ENCODE measurements at regions not wholly inside any gene's neighbourhood (a gene's known extent, or its start where the extent isn't known, plus 50 kb on each side); places are given as distances from the start of the nearest gene placed in this dataset.

- H3K36me3 ChIP-seq (ENCODE audit: control insufficient read depth, insufficient read depth, low read length) = no peaks in the 10 kb centered on the region
- no peak overlapping the region for H3K27ac ChIP-seq (ENCODE audit: low read length)
- no peak for DNase-seq
- 90% methylated on average over 2 of the region's 4 CpGs for WGBS (ENCODE audit: insufficient coverage)
- H3K9me3 ChIP-seq (replicated peaks; ENCODE audit: control insufficient read depth, low read depth, low read length) = no peaks in the 10 kb centered on the region
- no peaks in the 10 kb centered on the region for H3K27me3 ChIP-seq (ENCODE audit: control insufficient read depth, insufficient read depth, low read length)
- H3K4me1 ChIP-seq (ENCODE audit: control insufficient read depth, insufficient read depth, low read length) = no peaks in the 10 kb centered on the region
- H3K4me3 ChIP-seq (ENCODE audit: low read length) = no peak overlapping the region
These were observed 167.6 kb downstream of the RND3 start for GRCh38 chr2:150319658-150320555.

GRCh38 chr2:150319085-150319484 is 168.4 kb downstream of the RND3 start:
- 94% methylated on average over 2 of the region's 4 CpGs for WGBS (ENCODE audit: insufficient coverage)
- Histone ChIP-seq H3K27ac (ENCODE audit: low read length) (no peak overlapping the region), H3K36me3 (ENCODE audit: control insufficient read depth, insufficient read depth, low read length) (no peaks in the 10 kb centered on the region), H3K9me3 (replicated peaks; ENCODE audit: control insufficient read depth, low read depth, low read length) (no peaks in the 10 kb centered on the region), H3K27me3 (ENCODE audit: control insufficient read depth, insufficient read depth, low read length) (no peaks in the 10 kb centered on the region), H3K4me3 (ENCODE audit: low read length) (no peak overlapping the region), H3K4me1 (ENCODE audit: control insufficient read depth, insufficient read depth, low read length) (no peaks in the 10 kb centered on the region)
- DNase-seq = no peak

DNA sequence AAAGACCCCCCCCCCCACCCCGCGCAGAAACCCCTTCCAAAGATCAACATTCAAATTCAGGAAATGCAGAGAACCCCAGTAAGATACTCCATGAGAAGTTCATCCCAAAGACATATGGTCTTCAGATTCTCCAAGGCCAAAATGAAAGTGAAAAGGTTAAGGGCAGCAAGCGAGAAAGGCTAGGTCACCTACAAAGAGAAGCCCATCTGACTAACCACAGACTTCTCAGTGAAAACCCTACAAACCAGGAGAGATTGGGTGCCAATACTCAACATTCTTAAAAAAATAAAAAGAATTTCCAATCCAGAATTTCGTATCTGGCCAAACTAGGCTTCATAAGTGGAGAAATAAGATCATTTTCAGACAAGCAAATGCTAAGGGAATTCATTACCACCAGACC is 175.2 kb downstream of the RND3 start:
- H3K4me3 ChIP-seq (ENCODE audit: low read length) = no peak overlapping the region
- DNase-seq = no peak
- H3K36me3 ChIP-seq (ENCODE audit: control insufficient read depth, insufficient read depth, low read length) = no peaks in the 10 kb centered on the region
- H3K9me3 ChIP-seq (replicated peaks; ENCODE audit: control insufficient read depth, low read depth, low read length) = peaks cover 2% of the 10 kb centered on the region
- peaks cover 2% of the 10 kb centered on the region for H3K4me1 ChIP-seq (ENCODE audit: control insufficient read depth, insufficient read depth, low read length)
- no CpG with 5 or more reads among the region's 4 CpGs for WGBS (ENCODE audit: insufficient coverage)
- H3K27ac ChIP-seq (ENCODE audit: low read length) = no peak overlapping the region
- H3K27me3 ChIP-seq (ENCODE audit: control insufficient read depth, insufficient read depth, low read length) = no peaks in the 10 kb centered on the region

DNA sequence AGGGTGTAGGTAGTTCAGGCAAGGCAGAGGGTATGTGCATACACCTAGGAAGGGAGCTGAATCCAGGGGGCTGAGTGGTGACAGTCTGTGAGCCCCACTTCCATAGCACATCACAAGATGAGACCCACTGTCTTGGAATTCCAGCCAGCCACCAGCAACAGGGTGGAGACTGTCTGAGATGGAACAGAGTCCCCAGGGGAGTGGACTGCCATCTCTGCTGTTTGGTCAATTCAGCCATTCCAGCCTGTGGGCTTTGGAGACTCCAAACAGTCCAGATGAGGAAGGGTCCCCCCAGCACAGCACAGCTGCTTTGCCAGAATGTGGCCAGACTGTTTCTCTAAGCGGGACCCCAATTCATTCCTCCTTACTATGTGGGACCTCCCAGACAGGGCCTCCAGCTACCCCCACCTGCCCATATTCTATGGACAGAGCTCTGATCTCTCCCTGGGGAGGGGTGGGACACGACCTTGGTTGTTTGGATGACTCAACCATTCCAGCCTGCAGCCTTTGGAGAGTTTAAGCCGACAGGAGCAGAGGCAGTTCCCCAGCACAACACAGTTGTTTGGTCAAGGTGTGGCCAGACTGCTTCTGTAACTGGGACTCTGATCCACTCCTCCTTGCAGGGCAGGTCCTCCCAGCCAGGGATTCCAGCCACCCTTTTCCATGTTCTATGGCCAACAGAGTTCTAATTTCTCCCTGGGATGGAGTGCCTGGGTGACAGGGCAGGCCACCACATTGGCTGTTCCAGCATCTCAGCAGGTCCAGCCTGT is 178.0 kb downstream of the RND3 start:
- no peak for DNase-seq
- no peak overlapping the region for H3K27ac ChIP-seq (ENCODE audit: low read length)
- 16% methylated on average over 2 of the region's 3 CpGs for WGBS (ENCODE audit: insufficient coverage)
- peaks cover 2% of the 10 kb centered on the region for H3K4me1 ChIP-seq (ENCODE audit: control insufficient read depth, insufficient read depth, low read length)
- no peak overlapping the region for H3K4me3 ChIP-seq (ENCODE audit: low read length)
- no peaks in the 10 kb centered on the region for H3K36me3 ChIP-seq (ENCODE audit: control insufficient read depth, insufficient read depth, low read length)
- peaks cover 7% of the 10 kb centered on the region for H3K9me3 ChIP-seq (replicated peaks; ENCODE audit: control insufficient read depth, low read depth, low read length)
- H3K27me3 ChIP-seq (ENCODE audit: control insufficient read depth, insufficient read depth, low read length) = no peaks in the 10 kb centered on the region

DNA sequence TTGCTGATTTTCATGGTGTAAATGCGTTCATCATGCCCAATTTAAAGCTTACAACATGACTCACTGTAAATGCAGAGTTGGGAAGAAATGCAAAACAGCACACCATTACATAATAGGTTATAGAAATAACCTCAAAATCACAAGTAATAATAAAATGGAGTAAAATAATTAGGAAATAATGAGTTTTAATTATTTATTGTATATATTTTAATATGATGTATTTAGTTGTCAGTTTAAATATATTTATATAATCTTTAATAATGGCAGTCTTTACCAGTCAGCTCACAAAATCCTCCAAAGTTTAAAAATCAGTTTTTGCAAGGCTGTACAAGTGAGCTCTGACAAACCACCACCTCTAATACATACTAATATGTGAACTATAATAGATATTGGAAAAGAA is 180.2 kb downstream of the RND3 start:
- Histone ChIP-seq H3K36me3 (ENCODE audit: control insufficient read depth, insufficient read depth, low read length) (no peaks in the 10 kb centered on the region), H3K4me3 (ENCODE audit: low read length) (no peak overlapping the region), H3K4me1 (ENCODE audit: control insufficient read depth, insufficient read depth, low read length) (peaks cover 2% of the 10 kb centered on the region), H3K27ac (ENCODE audit: low read length) (no peak overlapping the region), H3K27me3 (ENCODE audit: control insufficient read depth, insufficient read depth, low read length) (no peaks in the 10 kb centered on the region), H3K9me3 (replicated peaks; ENCODE audit: control insufficient read depth, low read depth, low read length) (peaks cover 17% of the 10 kb centered on the region)
- DNase-seq = no peak
- no CpG with 5 or more reads among the region's 1 CpG for WGBS (ENCODE audit: insufficient coverage)

DNA sequence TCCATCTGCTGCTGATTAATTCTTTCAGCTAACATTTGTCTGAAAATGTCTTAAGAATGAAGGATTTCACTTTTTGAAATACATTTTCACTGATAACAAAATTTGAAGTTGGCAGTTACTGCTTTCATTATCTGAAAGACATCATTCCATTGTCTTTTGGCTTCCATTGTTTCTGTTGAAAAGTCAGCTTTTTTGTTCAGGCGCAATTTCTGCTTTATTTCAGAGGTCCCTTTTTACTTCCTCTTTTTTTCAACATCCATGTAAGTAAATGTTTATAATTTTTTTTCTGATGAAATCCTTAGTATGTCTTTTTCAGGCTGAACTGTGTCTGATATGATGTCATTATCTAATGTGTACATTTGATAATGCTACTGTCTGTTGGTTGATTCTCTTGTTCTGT is 184.2 kb downstream of the RND3 start:
- no peak for DNase-seq
- H3K4me3 ChIP-seq (ENCODE audit: low read length) = no peak overlapping the region
- no peak overlapping the region for H3K27ac ChIP-seq (ENCODE audit: low read length)
- H3K27me3 ChIP-seq (ENCODE audit: control insufficient read depth, insufficient read depth, low read length) = no peaks in the 10 kb centered on the region
- H3K36me3 ChIP-seq (ENCODE audit: control insufficient read depth, insufficient read depth, low read length) = no peaks in the 10 kb centered on the region
- peaks cover 18% of the 10 kb centered on the region for H3K9me3 ChIP-seq (replicated peaks; ENCODE audit: control insufficient read depth, low read depth, low read length)
- no peaks in the 10 kb centered on the region for H3K4me1 ChIP-seq (ENCODE audit: control insufficient read depth, insufficient read depth, low read length)
- WGBS (ENCODE audit: insufficient coverage) = no CpG with 5 or more reads among the region's 1 CpG

DNA sequence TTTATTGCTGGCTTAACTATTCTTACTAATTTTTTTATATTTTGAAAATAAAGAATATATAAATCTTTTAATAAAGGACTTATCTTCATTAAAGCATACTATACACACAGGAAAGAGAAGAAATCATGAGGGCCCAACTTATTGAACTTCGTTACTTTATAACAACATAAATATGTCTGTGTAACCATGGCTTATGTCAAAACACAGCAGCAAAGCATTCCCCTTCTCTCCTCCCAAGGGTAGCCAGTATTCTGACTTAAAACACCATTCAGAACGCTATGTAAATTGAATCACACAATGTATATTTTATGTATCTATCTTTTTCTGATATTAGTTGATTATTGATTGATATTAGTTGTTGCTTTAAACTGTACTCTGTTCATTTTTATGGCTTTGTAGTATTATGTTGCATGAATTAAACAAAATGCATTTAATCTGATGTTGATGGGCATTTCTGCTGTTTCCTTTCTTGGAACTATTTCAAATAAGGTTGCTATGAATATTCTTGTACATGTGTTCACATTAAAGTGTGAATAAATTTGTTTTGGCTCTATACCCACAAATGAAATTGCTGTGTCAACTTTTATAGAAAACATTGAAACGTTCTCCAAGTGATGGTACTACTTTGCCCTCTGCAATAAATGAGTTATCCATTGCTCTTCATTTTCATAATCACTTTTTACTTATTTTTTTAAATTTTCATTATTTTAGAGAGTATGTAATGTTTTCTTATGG is 188.7 kb downstream of the RND3 start:
- no CpG with 5 or more reads among the region's 3 CpGs for WGBS (ENCODE audit: insufficient coverage)

GRCh38 chr2:150296770-150297546 is 190.5 kb downstream of the RND3 start:
- peak overlapping the region; percentile 74 for H3K27ac ChIP-seq (ENCODE audit: low read length)
- H3K4me3 ChIP-seq (ENCODE audit: low read length) = no peak overlapping the region
- DNase-seq = peak; percentile 96
- no peaks in the 10 kb centered on the region for H3K27me3 ChIP-seq (ENCODE audit: control insufficient read depth, insufficient read depth, low read length)
- H3K9me3 ChIP-seq (replicated peaks; ENCODE audit: control insufficient read depth, low read depth, low read length) = peaks cover 3% of the 10 kb centered on the region
- H3K36me3 ChIP-seq (ENCODE audit: control insufficient read depth, insufficient read depth, low read length) = no peaks in the 10 kb centered on the region
- H3K4me1 ChIP-seq (ENCODE audit: control insufficient read depth, insufficient read depth, low read length) = no peaks in the 10 kb centered on the region

More for the DNA sequence above, 188.7 kb downstream of the RND3 start:
- no peaks in the 10 kb centered on the region for H3K36me3 ChIP-seq (ENCODE audit: control insufficient read depth, insufficient read depth, low read length)
- no peak overlapping the region for H3K27ac ChIP-seq (ENCODE audit: low read length)
- no peaks in the 10 kb centered on the region for H3K27me3 ChIP-seq (ENCODE audit: control insufficient read depth, insufficient read depth, low read length)
- peak; percentile 69 for DNase-seq
- peaks cover 9% of the 10 kb centered on the region for H3K9me3 ChIP-seq (replicated peaks; ENCODE audit: control insufficient read depth, low read depth, low read length)
- H3K4me3 ChIP-seq (ENCODE audit: low read length) = no peak overlapping the region
- no peaks in the 10 kb centered on the region for H3K4me1 ChIP-seq (ENCODE audit: control insufficient read depth, insufficient read depth, low read length)

GRCh38 chr2:150295544-150295943 is 191.9 kb downstream of the RND3 start:
- H3K9me3 ChIP-seq (replicated peaks; ENCODE audit: control insufficient read depth, low read depth, low read length) = peaks cover 3% of the 10 kb centered on the region
- no peaks in the 10 kb centered on the region for H3K4me1 ChIP-seq (ENCODE audit: control insufficient read depth, insufficient read depth, low read length)
- no peaks in the 10 kb centered on the region for H3K27me3 ChIP-seq (ENCODE audit: control insufficient read depth, insufficient read depth, low read length)
- no peak for DNase-seq
- H3K27ac ChIP-seq (ENCODE audit: low read length) = no peak overlapping the region
- no peaks in the 10 kb centered on the region for H3K36me3 ChIP-seq (ENCODE audit: control insufficient read depth, insufficient read depth, low read length)
- no peak overlapping the region for H3K4me3 ChIP-seq (ENCODE audit: low read length)
- no CpG with 5 or more reads among the region's 2 CpGs for WGBS (ENCODE audit: insufficient coverage)
